GM12874 (cell line): ENCODE measurements at regions not wholly inside any gene's neighbourhood (a gene's known extent, or its start where the extent isn't known, plus 50 kb on each side); places are given as distances from the start of the nearest gene placed in this dataset.

Source experiments
- CTCF ChIP-seq: IDR thresholded peaks from 2 replicates; pipeline ENCODE4 v1.5.1; 2011; ENCODE audit warnings: low read depth, mild to moderate bottlenecking, control low read depth, low read length, moderate library complexity; ENCODE audit not compliant: insufficient read depth

DNA sequence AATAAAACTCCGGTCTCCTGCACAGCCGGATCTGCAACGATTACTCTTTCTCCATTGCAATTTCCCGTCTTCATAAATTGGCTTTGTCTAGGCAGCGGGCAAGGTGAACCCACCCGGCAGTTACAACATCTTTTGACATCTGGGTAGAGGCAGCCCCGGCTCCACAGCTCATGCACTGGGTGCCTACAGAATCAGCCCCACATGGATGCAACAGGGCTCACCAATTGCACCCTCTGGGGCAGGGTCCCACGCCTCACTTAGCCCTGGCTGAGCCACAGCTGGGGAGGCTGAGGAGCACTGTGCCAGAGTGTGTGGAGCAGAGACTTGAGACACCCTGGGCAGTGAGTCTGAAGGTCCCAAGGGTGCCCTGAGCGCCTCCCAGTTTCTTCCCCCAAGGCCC, 710.2 kb downstream of the TBC1D22A start:
- TF ChIP-seq CTCF = no peak

DNA sequence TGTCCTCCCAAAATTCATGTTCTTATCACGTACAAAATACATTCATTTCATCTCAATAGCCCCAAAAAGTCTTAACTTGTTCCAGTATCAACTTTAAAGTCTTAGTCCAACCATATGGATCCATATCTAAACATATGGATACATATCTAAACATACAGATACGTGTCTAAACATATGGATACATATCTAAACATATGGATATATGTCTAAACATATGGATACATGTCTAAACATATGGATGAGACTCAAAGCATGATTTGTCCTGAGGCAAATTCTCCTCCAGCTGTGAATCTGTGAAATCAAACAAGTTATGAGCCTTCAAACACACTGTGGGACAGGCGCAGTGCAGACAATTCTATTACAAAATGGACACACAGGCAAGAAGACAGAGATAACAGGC, 709.0 kb downstream of the TBC1D22A start:
- TF ChIP-seq CTCF = no peak

GRCh38 chr22:47465809-47466208, 703.4 kb downstream of the TBC1D22A start:
- TF ChIP-seq CTCF = no peak

DNA sequence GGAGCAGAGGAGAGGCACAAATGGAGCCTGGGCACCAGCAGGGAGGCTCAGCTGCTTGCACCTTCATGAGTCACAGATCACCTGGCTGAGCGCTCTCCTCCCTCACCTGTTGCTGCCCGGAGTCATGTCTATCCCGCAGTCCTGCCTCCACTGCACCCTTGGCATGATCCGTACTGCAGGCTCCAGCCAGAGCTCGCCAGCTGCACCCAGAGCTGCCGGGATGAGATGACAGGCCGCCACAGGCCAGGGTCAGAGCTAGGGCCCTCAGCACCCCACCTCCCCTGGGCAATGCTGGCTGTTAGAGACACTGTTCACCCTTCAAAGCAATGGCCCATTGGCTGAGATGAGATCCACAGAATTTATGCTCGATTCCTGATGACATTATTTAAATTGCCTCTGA, 702.8 kb downstream of the TBC1D22A start:
- no peak for TF ChIP-seq CTCF

GRCh38 chr22:47463220-47463619, 700.8 kb downstream of the TBC1D22A start:
- TF ChIP-seq CTCF = no peak

GRCh38 chr22:47460861-47461260, 698.4 kb downstream of the TBC1D22A start:
- TF ChIP-seq CTCF = no peak

- no peak for TF ChIP-seq CTCF
These were observed 697.7 kb downstream of the TBC1D22A start for GRCh38 chr22:47460176-47460575.

DNA sequence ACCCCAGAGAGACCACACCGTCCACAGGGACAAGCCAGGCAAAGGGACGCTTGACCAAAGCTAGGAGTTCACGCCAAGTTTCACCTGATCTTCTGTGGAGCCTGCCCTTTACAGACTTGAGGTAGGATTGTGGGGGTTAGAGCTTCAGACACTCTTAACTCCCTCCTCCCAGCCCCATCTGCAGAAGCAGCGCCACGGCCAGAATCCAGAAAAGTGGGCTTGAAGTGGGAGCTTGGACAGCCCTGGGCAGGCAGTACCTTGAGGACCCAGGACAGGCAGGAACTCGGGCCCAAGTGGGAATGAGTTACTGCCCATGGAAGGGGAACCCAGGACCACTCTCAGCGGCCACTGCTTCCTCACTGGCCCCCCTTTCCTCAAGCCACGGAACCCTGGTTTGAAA, 695.9 kb downstream of the TBC1D22A start:
- TF ChIP-seq CTCF = no peak
